B cell (primary cell): ENCODE measurements at regions not wholly inside any gene's neighbourhood (a gene's known extent, or its start where the extent isn't known, plus 50 kb on each side); places are given as distances from the start of the nearest gene placed in this dataset.

Source experiments
- ATAC-seq: fragments of 200-7000 bp; cut with Tn5 transposase; one replicate; pipeline ENCODE4 v1.10.0; 2021; ENCODE audit warnings: low read depth, mild to moderate bottlenecking, moderate number of reproducible peaks, moderate library complexity
- CTCF ChIA-PET: fragments of 350-600 bp; sonication (Branson Sonifier 250); formaldehyde crosslinking; loops from one replicate; lab custom pipeline; 2021; ENCODE audit warnings: antibody characterized with exemption, inconsistent platforms; lab: Charles Lee
- POLR2A ChIA-PET: fragments of 350-600 bp; sonication (Branson Sonifier 250); formaldehyde crosslinking; loops from one replicate; lab custom pipeline; 2021; ENCODE audit warnings: antibody characterized with exemption; lab: Charles Lee
- DNase-seq: peaks from one replicate; pipeline ENCODE4 v3.0.0; 2013
- H2AFZ ChIP-seq: 2 replicates; pipeline ENCODE4 v1.6.1; 2012; ENCODE audit warnings: mild to moderate bottlenecking, low read depth, low read length; ENCODE audit not compliant: insufficient read depth, poor library complexity, severe bottlenecking
- H3K27ac ChIP-seq, 2 donors: 1 replicate in 1 of 2; 2 replicates in 1 of 2; pipeline ENCODE4 v1.5.1; 2012 to 2013; ENCODE audit warnings: low read length in 2 of 2, mild to moderate bottlenecking in 2 of 2, moderate library complexity in 1 of 2
- H3K27me3 ChIP-seq, 4 experiments: fragments of 200-600 bp in 1 of 4; sonication (generic) in 1 of 4; replicated peaks in 1 of 4; 1 replicate in 2 of 4; 2 replicates in 2 of 4; pipeline versions ENCODE4 v1.6.1 to v1.7.0; 2013 to 2016; ENCODE audit warnings: low read length in 3 of 4, mild to moderate bottlenecking in 2 of 4, mixed read lengths in 1 of 4, moderate library complexity in 1 of 4; ENCODE audit not compliant: insufficient read depth in 4 of 4, control insufficient read depth in 3 of 4; ENCODE audit errors: control extremely low read depth in 1 of 4
- H3K36me3 ChIP-seq, 2 experiments: replicated peaks in 1 of 2; 1 replicate in 1 of 2; 2 replicates in 1 of 2; pipeline versions ENCODE4 v1.6.1 to v1.7.1; 2013; ENCODE audit warnings: low read length in 1 of 2; ENCODE audit not compliant: insufficient read depth in 2 of 2, control insufficient read depth in 1 of 2; ENCODE audit errors: control extremely low read depth in 1 of 2, extremely low read depth in 1 of 2
- H3K4me1 ChIP-seq, 2 donors: fragments of 200-600 bp in 1 of 2; sonication (generic) in 1 of 2; 1 replicate in 1 of 2; 2 replicates in 1 of 2; pipeline versions ENCODE4 v1.5.1 to v1.6.1; 2013 to 2017; ENCODE audit warnings: low read length in 2 of 2; ENCODE audit not compliant: control insufficient read depth in 2 of 2, insufficient read depth in 2 of 2
- H3K4me2 ChIP-seq: replicated peaks from 2 replicates; pipeline ENCODE3; 2012; ENCODE audit warnings: mild to moderate bottlenecking, low read depth, low read length; ENCODE audit not compliant: poor library complexity, severe bottlenecking
- H3K4me3 ChIP-seq, 5 experiments: fragments of 200-600 bp in 1 of 5; sonication (generic) in 1 of 5; 1 replicate in 3 of 5; 2 replicates in 2 of 5; pipeline versions ENCODE4 v1.5.1 to v1.7.0; 2011 to 2016; ENCODE audit warnings: low read length in 4 of 5, mild to moderate bottlenecking in 4 of 5, low read depth in 2 of 5, control low read depth in 1 of 5, moderate library complexity in 1 of 5; ENCODE audit not compliant: insufficient read depth in 1 of 5; ENCODE audit errors: control extremely low read depth in 1 of 5, extremely low read depth in 1 of 5
- H3K79me2 ChIP-seq: fragments of 200-600 bp; sonication (generic); one replicate; pipeline ENCODE4 v1.6.0; 2016; ENCODE audit warnings: low read length; ENCODE audit not compliant: control insufficient read depth, insufficient read depth
- H3K9ac ChIP-seq: fragments of 200-600 bp; sonication (generic); 2 replicates; pipeline ENCODE4 v1.6.1; 2017; ENCODE audit warnings: mild to moderate bottlenecking, low read length, moderate library complexity
- H3K9me3 ChIP-seq, 3 donors: one replicate each; pipeline versions ENCODE4 v1.6.1 to v1.7.1; 2013; ENCODE audit warnings: low read length in 2 of 3; ENCODE audit not compliant: control insufficient read depth in 2 of 3, insufficient read depth in 1 of 3; ENCODE audit errors: control extremely low read depth in 1 of 3
- H4K20me1 ChIP-seq: 2 replicates; pipeline ENCODE4 v1.6.0; 2012; ENCODE audit warnings: mild to moderate bottlenecking, low read length; ENCODE audit not compliant: insufficient read depth, control insufficient read depth, poor library complexity, severe bottlenecking
- H3K27ac Mint-ChIP-seq: one replicate; pipeline ENCODE4 v1.8.0; 2021; ENCODE audit warnings: mixed read lengths
- H3K27me3 Mint-ChIP-seq: one replicate; pipeline ENCODE4 v1.8.0; 2021; ENCODE audit warnings: mixed read lengths
- H3K4me1 Mint-ChIP-seq: one replicate; pipeline ENCODE4 v1.8.0; 2021; ENCODE audit warnings: mixed read lengths
- H3K4me3 Mint-ChIP-seq: one replicate; pipeline ENCODE4 v1.8.0; 2021; ENCODE audit warnings: mixed read lengths
- H3K9me3 Mint-ChIP-seq: one replicate; pipeline ENCODE4 v1.8.0; 2022; ENCODE audit warnings: mixed read lengths; ENCODE audit not compliant: insufficient read depth
- CTCF ChIP-seq: fragments of 200-600 bp; IDR thresholded peaks from one replicate; pipeline ENCODE4 v1.8.0; 2022; ENCODE audit warnings: antibody characterized with exemption, mild to moderate bottlenecking
- EZH2 ChIP-seq: IDR thresholded peaks from 2 replicates; pipeline ENCODE4 v1.6.1; 2012; ENCODE audit warnings: borderline replicate concordance, low read depth, mild to moderate bottlenecking, moderate library complexity, low read length; ENCODE audit not compliant: insufficient read depth, poor library complexity, severe bottlenecking
- WGBS: methylation state at CpG from one replicate; pipeline ENCODE4 v1.1.5; 2013; ENCODE audit warnings: missing lambda C conversion rate; ENCODE audit not compliant: insufficient coverage; 5-methylcytosine and 5-hydroxymethylcytosine counted together
- intact Hi-C: fragments of 100-400 bp; cut with micrococcal nuclease; formaldehyde crosslinking; loops from one replicate; pipeline ENCODE4 v1.10.0; 2022

GRCh38 chr17:77736199-77736585, 222.3 kb upstream of the TNRC6C start:
- H3K9me3 ChIP-seq = peaks cover 3 to 26% (median 12%) of the 10 kb centered on the region in 3 donors
- no peaks in the 10 kb centered on the region for H4K20me1 ChIP-seq
- ChIA-PET POLR2A (no interaction called here), CTCF (no interaction called here)
- no peak overlapping the region for H3K9ac ChIP-seq
- WGBS = 89% methylated on average over 16 of the region's 17 CpGs
- H3K27me3 ChIP-seq = peaks cover 0 to 35% (median 5%) of the 10 kb centered on the region in 4 experiments
- Mint-ChIP-seq H3K27ac (no peak overlapping the region), H3K9me3 (peaks cover 12% of the 10 kb centered on the region), H3K4me3 (no peak overlapping the region), H3K4me1 (no peaks in the 10 kb centered on the region), H3K27me3 (peaks cover 31% of the 10 kb centered on the region)
- no peak overlapping the region for H3K4me2 ChIP-seq
- no peaks in the 10 kb centered on the region for H3K36me3 ChIP-seq
- ATAC-seq (no peak), DNase-seq (no peak)
- H3K4me1 ChIP-seq = no peaks in the 10 kb centered on the region
- intact Hi-C loops = no loop called here
- no peaks in the 10 kb centered on the region for H3K79me2 ChIP-seq
- no peak overlapping the region for H3K4me3 ChIP-seq
- no peak overlapping the region for H2AFZ ChIP-seq
- no peak overlapping the region for H3K27ac ChIP-seq
- TF ChIP-seq EZH2 = no peak
- no peak for TF ChIP-seq CTCF

GRCh38 chr17:77736721-77737120, 221.8 kb upstream of the TNRC6C start:
- H3K4me1 Mint-ChIP-seq = no peaks in the 10 kb centered on the region
- intact Hi-C loops = no loop called here
- ChIA-PET CTCF (no interaction called here), POLR2A (no interaction called here)
- H3K9me3 ChIP-seq = peaks cover 3 to 29% (median 12%) of the 10 kb centered on the region in 3 donors
- TF ChIP-seq CTCF (no peak), EZH2 (no peak)
- no peak overlapping the region for H3K27ac ChIP-seq
- H3K9ac ChIP-seq = no peak overlapping the region
- peaks cover 31% of the 10 kb centered on the region for H3K27me3 Mint-ChIP-seq
- no peaks in the 10 kb centered on the region for H3K4me1 ChIP-seq
- H3K4me3 ChIP-seq = no peak overlapping the region
- H3K9me3 Mint-ChIP-seq = peaks cover 12% of the 10 kb centered on the region
- H3K27me3 ChIP-seq = peaks cover 0 to 35% (median 5%) of the 10 kb centered on the region in 4 experiments
- H3K27ac Mint-ChIP-seq = no peak overlapping the region
- ATAC-seq (no peak), DNase-seq (no peak)
- WGBS = 91% methylated on average over 6 of the region's 6 CpGs
- H2AFZ ChIP-seq = no peak overlapping the region
- H3K4me2 ChIP-seq = no peak overlapping the region
- no peak overlapping the region for H3K4me3 Mint-ChIP-seq
- no peaks in the 10 kb centered on the region for H4K20me1 ChIP-seq
- H3K36me3 ChIP-seq = no peaks in the 10 kb centered on the region
- H3K79me2 ChIP-seq = no peaks in the 10 kb centered on the region
